ENCODE measurements at regions not wholly inside any gene's neighbourhood (a gene's known extent, or its start where the extent isn't known, plus 50 kb on each side); places are given as distances from the start of the nearest gene placed in this dataset.

- H2BK5ac ChIP-seq (ENCODE audit: low read depth, low read length) = no peak overlapping the region
- H3K56ac ChIP-seq (replicated peaks; ENCODE audit: insufficient read length, low read depth, low read length) = no peak overlapping the region
- H4K20me1 ChIP-seq (replicated peaks in 1 of 2; ENCODE audit: control insufficient read depth in 1 of 2, insufficient read depth in 2 of 2, low read length in 2 of 2) = no peaks in the 10 kb centered on the region
- H3K79me2 ChIP-seq (ENCODE audit: control insufficient read depth in 1 of 2, insufficient read depth in 2 of 2, low read length in 2 of 2) = no peaks in the 10 kb centered on the region
- H3K9ac ChIP-seq (replicated peaks in 1 of 4; ENCODE audit: extremely low read depth in 1 of 4, low read depth in 3 of 4, low read length in 3 of 4) = no peak overlapping the region
- no peak overlapping the region for H4K8ac ChIP-seq (ENCODE audit: extremely low read depth, insufficient read depth, low read length)
- no peaks in the 10 kb centered on the region for H3K36me3 ChIP-seq (ENCODE audit: control insufficient read depth in 2 of 4, insufficient read depth in 4 of 4, low read length in 3 of 4)
- H2AFZ ChIP-seq (ENCODE audit: low read length) = no peak overlapping the region
- DNase-seq (ENCODE audit: low read depth in 1 of 2, low spot score in 2 of 2) (no peak), FAIRE-seq (no peak)
- H3K4me2 ChIP-seq (ENCODE audit: insufficient read depth in 1 of 2, low read depth in 2 of 2, low read length in 2 of 2) = no peak overlapping the region
- H4K5ac ChIP-seq (ENCODE audit: insufficient read length, low read depth, low read length) = no peak overlapping the region
- H2BK12ac ChIP-seq (ENCODE audit: low read depth, low read length) = no peak overlapping the region
- H3K23ac ChIP-seq (ENCODE audit: insufficient read length) = no peak overlapping the region
- no peak overlapping the region for H3K14ac ChIP-seq (ENCODE audit: insufficient read length)
- H3K27ac ChIP-seq (ENCODE audit: low read depth, low read length) = no peak overlapping the region
- H3K4ac ChIP-seq (replicated peaks; ENCODE audit: insufficient read length, low read depth, low read length) = no peak overlapping the region
- H2BK20ac ChIP-seq (ENCODE audit: low read length) = no peak overlapping the region
- CTCF ChIA-PET (ENCODE audit: partially characterized antibody) = interaction anchor here (1.2 kb wide), 1 partner anchor 31 kb away, joined by 3 read pairs; no protein-coding TSS in a partner anchor
- H3K23me2 ChIP-seq (ENCODE audit: low read depth, low read length) = no peaks in the 10 kb centered on the region
- WGBS, 2 experiments (ENCODE audit: extremely low coverage in 1 of 2, insufficient coverage in 1 of 2, insufficient read length in 1 of 2, insufficient replicate concordance in 2 of 2, low coverage in 1 of 2, low lambda C conversion rate in 2 of 2, missing lambda C conversion rate in 1 of 2) = 100% methylated on average over 1 of the region's 1 CpG; no CpG with 5 or more reads in 1 of the 2 experiments
- peaks cover 0 to 8% (median 5%) of the 10 kb centered on the region in 4 experiments; a peak in 4 of 7 replicates for H3K4me1 ChIP-seq (replicated peaks in 1 of 4; ENCODE audit: control insufficient read depth in 3 of 4, insufficient read depth in 4 of 4, low read length in 3 of 4)
- H3K18ac ChIP-seq (ENCODE audit: extremely low read depth, low read length) = no peak overlapping the region
- no peaks in the 10 kb centered on the region for H3K27me3 ChIP-seq (replicated peaks in 1 of 4; ENCODE audit: control insufficient read depth in 3 of 4, extremely low read depth in 1 of 4, insufficient read depth in 3 of 4, low read length in 3 of 4)
- H2AK5ac ChIP-seq (ENCODE audit: low read depth, low read length) = no peak overlapping the region
- no peak overlapping the region for H2BK120ac ChIP-seq (replicated peaks; ENCODE audit: low read depth, low read length)
- POLR2A ChIA-PET (ENCODE audit: partially characterized antibody) = no interaction called here
- H3K79me1 ChIP-seq (ENCODE audit: low read depth, low read length) = no peaks in the 10 kb centered on the region
- no peak overlapping the region for H4K91ac ChIP-seq (replicated peaks; ENCODE audit: insufficient read length, low read length)
- no peak overlapping the region for H3K4me3 ChIP-seq (ENCODE audit: extremely low read depth in 1 of 4, insufficient read depth in 2 of 4, low read depth in 3 of 4, low read length in 4 of 4)
- no peak overlapping the region for H2BK15ac ChIP-seq (ENCODE audit: low read length)
- no peaks in the 10 kb centered on the region for H3K9me3 ChIP-seq (ENCODE audit: insufficient read depth in 2 of 2, low read depth in 1 of 2, low read length in 1 of 2)
- no peak for TF ChIP-seq CEBPB (IDR thresholded peaks at IDR 0.05; ENCODE audit: low read depth, low read length)
- no peak for TF ChIP-seq RNF2 (IDR thresholded peaks at IDR 0.05; ENCODE audit: borderline replicate concordance, low read depth, low read length, missing control alignments, poor library complexity, severe bottlenecking)
- TF ChIP-seq CHD2 (IDR thresholded peaks at IDR 0.05; ENCODE audit: low read length) = no peak
- no peak for TF ChIP-seq SP4 (IDR thresholded peaks at IDR 0.05; ENCODE audit: low read length)
- no peak for TF ChIP-seq GABPA (IDR thresholded peaks at IDR 0.05; ENCODE audit: borderline replicate concordance, insufficient read depth, low read length)
- TF ChIP-seq HDAC2 (IDR thresholded peaks at IDR 0.05; ENCODE audit: borderline replicate concordance in 1 of 2, low read depth in 2 of 2, low read length in 2 of 2) = no peak
- TF ChIP-seq EZH2 (IDR thresholded peaks at IDR 0.05; ENCODE audit: low read depth, low read length, severe bottlenecking) = no peak
- no peak for TF ChIP-seq RFX5 (IDR thresholded peaks at IDR 0.05; ENCODE audit: borderline replicate concordance, low read depth, low read length)
- no peak for TF ChIP-seq HDAC6 (IDR thresholded peaks at IDR 0.05; ENCODE audit: low read depth, low read length)
- TF ChIP-seq SUZ12 (IDR thresholded peaks at IDR 0.05; ENCODE audit: low read length) = no peak
- no peak for TF ChIP-seq E2F6 (IDR thresholded peaks at IDR 0.05)
- no peak for TF ChIP-seq SP1 (IDR thresholded peaks at IDR 0.05; ENCODE audit: low read depth, low read length)
- TF ChIP-seq NRF1 (IDR thresholded peaks at IDR 0.05; ENCODE audit: low read depth, low read length) = no peak
- no peak for TF ChIP-seq RXRA (IDR thresholded peaks at IDR 0.05; ENCODE audit: insufficient read depth, low read depth, low read length)
Measured at GRCh38 chr4:149166365-149166764, 649.3 kb downstream of the IQCM start.

Measured in H1 (cell line).